PC-9 (cell line): ENCODE measurements at regions not wholly inside any gene's neighbourhood (a gene's known extent, or its start where the extent isn't known, plus 50 kb on each side); places are given as distances from the start of the nearest gene placed in this dataset.

ENCODE experiments used
- BruUV-seq: library from RNA; stranded (reverse); fragments of 400-500 nt; replicated peaks from 2 replicates; lab custom pipeline; 2021; lab: Mats Ljungman, UMichigan
- CTCF ChIA-PET: fragments of 300-600 bp; sonication (Branson Sonifier 250); formaldehyde crosslinking; loops from one replicate; lab custom pipeline; 2022; ENCODE audit warnings: antibody characterized with exemption; lab: Charles Lee
- POLR2A ChIA-PET: fragments of 300-600 bp; sonication (Branson Sonifier 250); formaldehyde crosslinking; loops from one replicate; lab custom pipeline; 2022; ENCODE audit warnings: antibody characterized with exemption; ENCODE audit not compliant: unreplicated experiment; lab: Charles Lee
- DNase-seq, 2 experiments: peaks; one replicate each; pipeline versions ENCODE4 v3.0.0 to v3.0.0-alpha.2; 2015 to 2022; ENCODE audit warnings: mixed read lengths in 1 of 2
- H2AFZ ChIP-seq: fragments of 200-600 bp; sonication (generic); 2 replicates; pipeline ENCODE4 v1.8.1; 2017; ENCODE audit warnings: antibody characterized with exemption
- H3F3A ChIP-seq: fragments of 200-600 bp; sonication (generic); 2 replicates; pipeline ENCODE4 v1.8.1; 2017; ENCODE audit warnings: antibody characterized with exemption, mild to moderate bottlenecking, low read depth; ENCODE audit not compliant: insufficient read depth
- H3K27ac ChIP-seq: fragments of 200-600 bp; sonication (generic); 2 replicates; pipeline ENCODE4 v1.6.1; 2016; ENCODE audit warnings: mixed run types
- H3K27me3 ChIP-seq: fragments of 200-600 bp; sonication (generic); 2 replicates; pipeline ENCODE4 v1.6.1; 2016; ENCODE audit warnings: low read depth, mixed run types; ENCODE audit not compliant: insufficient read depth
- H3K36me3 ChIP-seq: fragments of 200-600 bp; sonication (generic); 2 replicates; pipeline ENCODE4 v1.6.1; 2016; ENCODE audit warnings: low read depth, mixed run types
- H3K4me1 ChIP-seq: fragments of 200-600 bp; sonication (generic); replicated peaks from 2 replicates; pipeline ENCODE4 v1.6.1; 2016; ENCODE audit warnings: mixed run types; ENCODE audit not compliant: insufficient read depth
- H3K4me2 ChIP-seq: fragments of 200-600 bp; sonication (generic); 2 replicates; pipeline ENCODE4 v1.6.1; 2017; ENCODE audit warnings: mixed run types
- H3K4me3 ChIP-seq: fragments of 200-600 bp; sonication (generic); 2 replicates; pipeline ENCODE4 v1.6.1; 2016; ENCODE audit warnings: mixed run types
- H3K79me2 ChIP-seq: fragments of 200-600 bp; sonication (generic); 2 replicates; pipeline ENCODE4 v1.6.1; 2017; ENCODE audit warnings: low read depth, mixed run types
- H3K9me2 ChIP-seq: fragments of 200-600 bp; sonication (generic); 2 replicates; pipeline ENCODE4 v1.8.1; 2017; ENCODE audit warnings: mild to moderate bottlenecking; ENCODE audit not compliant: insufficient read depth
- H3K9me3 ChIP-seq: fragments of 200-600 bp; sonication (generic); 2 replicates; pipeline ENCODE4 v1.8.1; 2016; ENCODE audit warnings: low read depth; ENCODE audit not compliant: insufficient read depth
- H4K20me1 ChIP-seq: fragments of 200-600 bp; sonication (generic); 2 replicates; pipeline ENCODE4 v1.8.1; 2017; ENCODE audit not compliant: insufficient read depth
- EZH2 ChIP-seq: fragments of 200-600 bp; sonication (generic); IDR thresholded peaks from 2 replicates; pipeline ENCODE4 v1.8.0; 2017; ENCODE audit warnings: antibody characterized with exemption, low read depth
- intact Hi-C: fragments of 100-400 bp; cut with micrococcal nuclease; formaldehyde crosslinking; loops from one replicate; pipeline ENCODE4 v1.10.0; 2022; ENCODE audit not compliant: unreplicated experiment
- TF ChIP-seq, protein P1 (sequence below): fragments of 200-600 bp; sonication (generic); conservative IDR thresholded peaks from 2 replicates; pipeline ENCODE4 v1.6.1; 2017; ENCODE audit warnings: mixed run types, antibody characterized with exemption, mild to moderate bottlenecking, moderate library complexity

DNA sequence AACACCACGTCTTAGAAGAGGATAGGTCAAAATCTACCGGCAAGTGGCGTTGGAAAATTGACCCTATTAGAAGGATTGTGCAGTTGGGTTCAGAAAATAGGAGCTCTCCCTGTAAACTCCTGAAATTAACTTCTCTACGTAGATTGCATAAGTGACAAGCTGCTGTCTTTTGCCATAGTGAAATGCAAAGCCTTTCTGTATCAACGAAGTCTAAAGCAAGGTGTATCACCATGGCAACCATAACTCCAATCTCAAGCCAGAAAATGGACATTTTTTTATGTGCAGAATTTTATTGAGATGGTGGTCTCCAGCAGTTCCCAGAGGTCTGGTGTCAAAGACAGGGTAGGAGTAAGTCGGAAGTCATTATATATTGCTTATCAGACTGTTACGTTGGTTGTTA is 367.7 kb upstream of the NOVA1 start:
- no peaks in the 10 kb centered on the region for H3K79me2 ChIP-seq
- no TSS peak for BruUV-seq
- no peaks in the 10 kb centered on the region for H3K36me3 ChIP-seq
- no peaks in the 10 kb centered on the region for H3K9me3 ChIP-seq
- no peak overlapping the region for H3K27ac ChIP-seq
- H4K20me1 ChIP-seq: no peaks in the 10 kb centered on the region
- no peak for DNase-seq
- H3K9me2 ChIP-seq: no peaks in the 10 kb centered on the region
- no peaks in the 10 kb centered on the region for H3F3A ChIP-seq
- H3K27me3 ChIP-seq: no peaks in the 10 kb centered on the region
- intact Hi-C loops: no loop called here
- no peak overlapping the region for H3K4me2 ChIP-seq
- TF ChIP-seq EZH2: no peak
- TF ChIP-seq, protein P1, sequence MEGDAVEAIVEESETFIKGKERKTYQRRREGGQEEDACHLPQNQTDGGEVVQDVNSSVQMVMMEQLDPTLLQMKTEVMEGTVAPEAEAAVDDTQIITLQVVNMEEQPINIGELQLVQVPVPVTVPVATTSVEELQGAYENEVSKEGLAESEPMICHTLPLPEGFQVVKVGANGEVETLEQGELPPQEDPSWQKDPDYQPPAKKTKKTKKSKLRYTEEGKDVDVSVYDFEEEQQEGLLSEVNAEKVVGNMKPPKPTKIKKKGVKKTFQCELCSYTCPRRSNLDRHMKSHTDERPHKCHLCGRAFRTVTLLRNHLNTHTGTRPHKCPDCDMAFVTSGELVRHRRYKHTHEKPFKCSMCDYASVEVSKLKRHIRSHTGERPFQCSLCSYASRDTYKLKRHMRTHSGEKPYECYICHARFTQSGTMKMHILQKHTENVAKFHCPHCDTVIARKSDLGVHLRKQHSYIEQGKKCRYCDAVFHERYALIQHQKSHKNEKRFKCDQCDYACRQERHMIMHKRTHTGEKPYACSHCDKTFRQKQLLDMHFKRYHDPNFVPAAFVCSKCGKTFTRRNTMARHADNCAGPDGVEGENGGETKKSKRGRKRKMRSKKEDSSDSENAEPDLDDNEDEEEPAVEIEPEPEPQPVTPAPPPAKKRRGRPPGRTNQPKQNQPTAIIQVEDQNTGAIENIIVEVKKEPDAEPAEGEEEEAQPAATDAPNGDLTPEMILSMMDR: no peak
- ChIA-PET POLR2A (no interaction called here), CTCF (no interaction called here)
- no peak overlapping the region for H2AFZ ChIP-seq
- H3K4me1 ChIP-seq: peaks cover 9% of the 10 kb centered on the region
- no peak overlapping the region for H3K4me3 ChIP-seq

DNA sequence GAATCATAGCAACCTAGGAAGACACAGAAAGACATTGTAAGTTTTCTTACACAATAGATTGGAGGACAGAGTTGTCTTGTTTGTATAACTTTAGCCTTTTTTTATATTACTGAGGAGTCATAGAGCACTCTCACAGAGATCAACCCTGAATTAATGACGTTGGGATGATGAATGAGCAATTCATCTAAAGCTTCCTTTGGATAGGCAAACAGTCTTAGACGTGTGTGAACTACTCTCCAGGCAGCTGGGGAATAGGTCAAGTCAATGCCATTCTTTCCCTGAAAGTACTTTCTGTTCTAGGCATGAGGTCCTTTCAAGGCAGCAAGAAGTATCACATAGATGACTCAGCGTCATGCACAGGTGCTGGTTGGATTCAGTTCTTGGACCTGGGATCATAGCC is 369.1 kb upstream of the NOVA1 start:
- no peak for DNase-seq
- H4K20me1 ChIP-seq: no peaks in the 10 kb centered on the region
- TF ChIP-seq, protein P1: no peak
- TF ChIP-seq EZH2: no peak
- H3K27ac ChIP-seq: no peak overlapping the region
- POLR2A ChIA-PET: interaction anchor here (0.7 kb wide), 1 partner anchor 126 kb away, joined by 3 read pairs; no protein-coding TSS in a partner anchor
- H3K27me3 ChIP-seq: no peaks in the 10 kb centered on the region
- BruUV-seq: no TSS peak
- no peaks in the 10 kb centered on the region for H3K36me3 ChIP-seq
- H3K9me2 ChIP-seq: no peaks in the 10 kb centered on the region
- H3F3A ChIP-seq: no peaks in the 10 kb centered on the region
- H2AFZ ChIP-seq: no peak overlapping the region
- H3K4me2 ChIP-seq: no peak overlapping the region
- H3K4me1 ChIP-seq: peaks cover 9% of the 10 kb centered on the region
- no peaks in the 10 kb centered on the region for H3K9me3 ChIP-seq
- H3K79me2 ChIP-seq: no peaks in the 10 kb centered on the region
- CTCF ChIA-PET: no interaction called here
- H3K4me3 ChIP-seq: no peak overlapping the region
- intact Hi-C loops: no loop called here

DNA sequence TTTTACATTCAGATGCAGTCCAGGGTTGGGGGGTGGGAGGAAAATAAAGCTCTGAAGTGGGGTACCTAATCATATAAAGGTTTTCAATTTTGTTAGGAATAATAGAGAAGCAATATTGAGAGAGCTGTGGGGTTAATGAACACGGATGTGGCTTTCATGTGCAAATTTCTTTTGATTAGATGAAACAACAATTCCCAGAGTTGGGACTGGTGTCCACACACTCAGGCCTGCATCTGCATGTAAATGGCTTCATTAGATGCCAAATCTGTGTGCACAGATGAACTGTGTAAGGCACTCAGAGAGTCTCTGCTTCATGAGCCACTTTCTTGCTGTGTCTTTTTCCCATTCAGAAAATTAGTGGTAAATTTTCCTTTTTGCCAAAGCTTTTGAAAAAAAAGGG is 377.1 kb upstream of the NOVA1 start:
- H4K20me1 ChIP-seq: no peaks in the 10 kb centered on the region
- H3K9me2 ChIP-seq: no peaks in the 10 kb centered on the region
- H3K9me3 ChIP-seq: no peaks in the 10 kb centered on the region
- H3F3A ChIP-seq: no peaks in the 10 kb centered on the region
- H3K27me3 ChIP-seq: no peaks in the 10 kb centered on the region
- no peaks in the 10 kb centered on the region for H3K4me1 ChIP-seq
- H3K27ac ChIP-seq: no peak overlapping the region
- no peak overlapping the region for H3K4me3 ChIP-seq
- TF ChIP-seq, protein P1: no peak
- TF ChIP-seq EZH2: no peak
- H2AFZ ChIP-seq: no peak overlapping the region
- intact Hi-C loops: no loop called here
- DNase-seq: no peak
- no peak overlapping the region for H3K4me2 ChIP-seq
- CTCF ChIA-PET: no interaction called here
- no peaks in the 10 kb centered on the region for H3K36me3 ChIP-seq
- POLR2A ChIA-PET: no interaction called here
- no TSS peak for BruUV-seq
- no peaks in the 10 kb centered on the region for H3K79me2 ChIP-seq
